SK-N-SH (cell line): ENCODE measurements at regions not wholly inside any gene's neighbourhood (a gene's known extent, or its start where the extent isn't known, plus 50 kb on each side); places are given as distances from the start of the nearest gene placed in this dataset.

Experiments used
- CTCF ChIA-PET: fragments of 300-600, 350-600 bp; formaldehyde crosslinking; extraction: SDS; loops from one replicate; lab custom pipeline; 2021; lab: Yijun Ruan, JAX
- POLR2A ChIA-PET: fragments of 350-600 bp; sonication (Branson Sonifier 250); formaldehyde crosslinking; extraction: SDS; loops from one replicate; lab custom pipeline; 2020; ENCODE audit warnings: antibody characterized with exemption, inconsistent platforms; lab: Yijun Ruan, JAX
- DNase-seq: peaks from one replicate; pipeline ENCODE4 v3.0.0; 2012
- H2AFZ ChIP-seq: fragments of 200-600 bp; sonication (generic); 2 replicates; pipeline ENCODE4 v1.8.1; 2016; ENCODE audit warnings: antibody characterized with exemption, mild to moderate bottlenecking, low read depth
- H3F3A ChIP-seq: fragments of 200-600 bp; sonication (generic); replicated peaks from 2 replicates; pipeline ENCODE3; 2016; ENCODE audit warnings: antibody characterized with exemption, mild to moderate bottlenecking; ENCODE audit not compliant: insufficient read depth
- H3K27ac ChIP-seq, 2 experiments: fragments of 200-500 bp in 1 of 2; fragments of 200-600 bp in 1 of 2; sonication (Bioruptor generic) in 1 of 2; sonication (generic), shearing (Covaris generic) in 1 of 2; 2 replicates each; pipeline versions ENCODE4 v1.5.1 to v1.6.1; 2014 to 2016; ENCODE audit warnings: low read depth in 2 of 2, inconsistent platforms in 1 of 2, low read length in 1 of 2, mild to moderate bottlenecking in 1 of 2, mixed read lengths in 1 of 2
- H3K27me3 ChIP-seq: fragments of 200-600 bp; sonication (generic), shearing (Covaris generic); 2 replicates; pipeline ENCODE4 v1.6.1; 2016; ENCODE audit warnings: mixed run types; ENCODE audit not compliant: insufficient read depth
- H3K36me3 ChIP-seq, 2 experiments: fragments of 200-500 bp in 1 of 2; fragments of 200-600 bp in 1 of 2; sonication (Bioruptor generic) in 1 of 2; sonication (generic) in 1 of 2; replicated peaks in 1 of 2; 2 replicates each; pipeline versions ENCODE3 to v1.5.1; 2014 to 2016; ENCODE audit warnings: low read length in 1 of 2, mild to moderate bottlenecking in 1 of 2; ENCODE audit not compliant: insufficient read depth in 2 of 2, control insufficient read depth in 1 of 2
- H3K4me1 ChIP-seq, 2 experiments: fragments of 200-500 bp in 1 of 2; fragments of 200-600 bp in 1 of 2; sonication (Bioruptor generic) in 1 of 2; sonication (generic), shearing (Covaris generic) in 1 of 2; 2 replicates each; pipeline versions ENCODE4 v1.5.1 to v1.6.1; 2014 to 2016; ENCODE audit warnings: low read depth in 1 of 2, low read length in 1 of 2, mixed run types in 1 of 2; ENCODE audit not compliant: insufficient read depth in 2 of 2, control insufficient read depth in 1 of 2
- H3K4me2 ChIP-seq: fragments of 200-600 bp; sonication (generic), shearing (Covaris generic); 2 replicates; pipeline ENCODE4 v1.6.1; 2017; ENCODE audit warnings: mixed run types
- H3K4me3 ChIP-seq, 2 experiments: fragments of 200-500 bp in 1 of 2; fragments of 200-600 bp in 1 of 2; sonication (Bioruptor generic) in 1 of 2; sonication (generic), shearing (Covaris generic) in 1 of 2; 2 replicates each; pipeline versions ENCODE4 v1.5.1 to v1.8.1; 2014 to 2016; ENCODE audit warnings: low read depth in 2 of 2, inconsistent platforms in 1 of 2, low read length in 1 of 2, mild to moderate bottlenecking in 1 of 2, mixed read lengths in 1 of 2, moderate library complexity in 1 of 2
- H3K79me2 ChIP-seq: fragments of 200-600 bp; sonication (generic); 2 replicates; pipeline ENCODE4 v1.8.1; 2017; ENCODE audit warnings: mild to moderate bottlenecking; ENCODE audit not compliant: insufficient read depth
- H3K9ac ChIP-seq: fragments of 200-600 bp; sonication (generic); 2 replicates; pipeline ENCODE4 v1.6.1; 2017; ENCODE audit warnings: mixed run types
- H3K9me2 ChIP-seq: fragments of 200-600 bp; sonication (generic); 2 replicates; pipeline ENCODE4 v1.6.1; 2017; ENCODE audit warnings: mixed run types
- H3K9me3 ChIP-seq: fragments of 200-600 bp; sonication (generic); 2 replicates; pipeline ENCODE4 v1.6.1; 2017; ENCODE audit warnings: mixed run types, mild to moderate bottlenecking, moderate library complexity
- H4K20me1 ChIP-seq: fragments of 200-600 bp; sonication (generic); 2 replicates; pipeline ENCODE4 v1.6.1; 2017; ENCODE audit warnings: mild to moderate bottlenecking, mixed run types; ENCODE audit not compliant: insufficient read depth
- ELF1 ChIP-seq: IDR thresholded peaks from 2 replicates; pipeline ENCODE4 v1.4.0; 2012
- EZH2phosphoT487 ChIP-seq: fragments of 200-600 bp; sonication (generic); IDR thresholded peaks from 2 replicates; pipeline ENCODE4 v1.6.1; 2017; ENCODE audit warnings: low read depth, mixed run types, mild to moderate bottlenecking, antibody characterized with exemption, moderate library complexity, borderline replicate concordance
- FOXM1 ChIP-seq: IDR thresholded peaks from 2 replicates; pipeline ENCODE4 v1.4.0; 2012; ENCODE audit warnings: low read depth, mild to moderate bottlenecking
- IRF3 ChIP-seq: fragments of 150-350 bp; IDR thresholded peaks from 2 replicates; pipeline ENCODE4 v1.6.1; 2016; ENCODE audit warnings: mild to moderate bottlenecking, low read depth, low read length
- JUND ChIP-seq: IDR thresholded peaks from 2 replicates; pipeline ENCODE4 v1.4.0; 2012
- MXI1 ChIP-seq: IDR thresholded peaks from 2 replicates; pipeline ENCODE4 v1.6.1; 2012; ENCODE audit warnings: mild to moderate bottlenecking, low read depth, low read length, improper control_type of control experiment
- NFIC ChIP-seq: IDR thresholded peaks from 2 replicates; pipeline ENCODE4 v1.4.0; 2012; ENCODE audit warnings: borderline replicate concordance
- RAD21 ChIP-seq: IDR thresholded peaks from 2 replicates; pipeline ENCODE4 v1.6.1; 2012; ENCODE audit warnings: mild to moderate bottlenecking, low read length
- RFX5 ChIP-seq: IDR thresholded peaks from 2 replicates; pipeline ENCODE4 v1.6.1; 2012; ENCODE audit warnings: mild to moderate bottlenecking, improper control_type of control experiment, low read length
- SIN3A ChIP-seq: IDR thresholded peaks from 2 replicates; pipeline ENCODE4 v1.6.1; 2012; ENCODE audit warnings: low read depth, mild to moderate bottlenecking, low read length, moderate library complexity, borderline replicate concordance
- TAF1 ChIP-seq: IDR thresholded peaks from 2 replicates; pipeline ENCODE4 v1.6.1; 2012; ENCODE audit warnings: low read depth, mild to moderate bottlenecking, low read length, moderate library complexity, borderline replicate concordance
- TCF12 ChIP-seq: IDR thresholded peaks from 2 replicates; pipeline ENCODE4 v1.4.0; 2012
- TEAD4 ChIP-seq: IDR thresholded peaks from 2 replicates; pipeline ENCODE4 v1.4.0; 2012; ENCODE audit warnings: mild to moderate bottlenecking, borderline replicate concordance; ENCODE audit not compliant: insufficient read depth
- ZBTB33 ChIP-seq: IDR thresholded peaks from 2 replicates; pipeline ENCODE4 v1.4.0; 2012; ENCODE audit warnings: low read depth, borderline replicate concordance
- WGBS: methylation state at CpG from one replicate; pipeline ENCODE4 v1.1.6; 2017; ENCODE audit warnings: low lambda C conversion rate; 5-methylcytosine and 5-hydroxymethylcytosine counted together
- TF ChIP-seq, protein P1 (sequence below): IDR thresholded peaks from 2 replicates; pipeline ENCODE4 v1.4.0; 2012; ENCODE audit warnings: low read depth, borderline replicate concordance
- TF ChIP-seq, protein P2 (sequence below): IDR thresholded peaks from 2 replicates; pipeline ENCODE4 v1.6.1; 2012; ENCODE audit warnings: mild to moderate bottlenecking, low read depth, low read length, moderate library complexity
- TF ChIP-seq, protein P3 (sequence below): fragments of 150-350 bp; IDR thresholded peaks from 2 replicates; pipeline ENCODE4 v1.6.1; 2017; ENCODE audit warnings: antibody characterized with exemption, low read length, low read depth, borderline replicate concordance

DNA sequence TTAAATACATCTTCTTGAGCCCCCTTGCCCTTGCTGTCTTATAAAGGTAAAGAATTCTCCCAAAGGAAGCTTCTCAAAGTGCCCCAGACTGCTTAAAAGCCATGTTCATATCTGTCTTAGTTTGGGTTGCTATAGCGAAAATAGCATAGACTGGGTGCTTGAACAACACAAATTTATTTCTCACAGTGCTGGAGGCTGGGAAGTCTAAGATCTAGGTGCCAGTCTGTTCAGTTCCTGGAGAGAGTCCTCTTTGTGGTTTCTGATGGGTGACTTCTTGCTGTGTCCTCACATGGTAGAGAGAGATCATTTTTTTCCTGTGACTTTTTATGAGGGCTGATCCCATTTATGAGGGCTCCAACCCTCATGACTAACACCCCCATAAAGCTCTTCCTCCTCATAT lies 486.7 kb upstream of the ADAMTS16 start:
- H4K20me1 ChIP-seq: no peaks in the 10 kb centered on the region
- no peak overlapping the region for H3K9ac ChIP-seq
- ChIA-PET POLR2A (no interaction called here), CTCF (no interaction called here)
- no peaks in the 10 kb centered on the region for H3K9me2 ChIP-seq
- 0% methylated on average over 1 of the region's 1 CpG for WGBS
- no peak for TF ChIP-seq FOXM1
- no peak for TF ChIP-seq MXI1
- TF ChIP-seq, protein P1, sequence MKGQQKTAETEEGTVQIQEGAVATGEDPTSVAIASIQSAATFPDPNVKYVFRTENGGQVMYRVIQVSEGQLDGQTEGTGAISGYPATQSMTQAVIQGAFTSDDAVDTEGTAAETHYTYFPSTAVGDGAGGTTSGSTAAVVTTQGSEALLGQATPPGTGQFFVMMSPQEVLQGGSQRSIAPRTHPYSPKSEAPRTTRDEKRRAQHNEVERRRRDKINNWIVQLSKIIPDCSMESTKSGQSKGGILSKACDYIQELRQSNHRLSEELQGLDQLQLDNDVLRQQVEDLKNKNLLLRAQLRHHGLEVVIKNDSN: no peak
- TF ChIP-seq TAF1: no peak
- no peak for TF ChIP-seq RAD21
- no peak for TF ChIP-seq SIN3A
- no peak for TF ChIP-seq RFX5
- TF ChIP-seq NFIC: no peak
- no peak overlapping the region for H3K27ac ChIP-seq
- no peaks in the 10 kb centered on the region for H3K79me2 ChIP-seq
- no peak overlapping the region for H3K4me2 ChIP-seq
- no peaks in the 10 kb centered on the region for H3K4me1 ChIP-seq
- no peak overlapping the region for H3K4me3 ChIP-seq
- no peaks in the 10 kb centered on the region for H3K9me3 ChIP-seq
- peaks cover 8% of the 10 kb centered on the region; the same call in 1 of the 2 replicates for H3K27me3 ChIP-seq
- H3K36me3 ChIP-seq: no peaks in the 10 kb centered on the region
- no peak overlapping the region for H2AFZ ChIP-seq
- DNase-seq: no peak
- H3F3A ChIP-seq: no peaks in the 10 kb centered on the region

GRCh38 chr5:4659851-4660250 lies 480.3 kb upstream of the ADAMTS16 start:
- TF ChIP-seq TCF12: no peak
- TF ChIP-seq RFX5: no peak
- TF ChIP-seq, protein P1: no peak
- no peak for TF ChIP-seq RAD21
- TF ChIP-seq ELF1: no peak
- TF ChIP-seq TAF1: no peak
- no peak for TF ChIP-seq EZH2phosphoT487
- TF ChIP-seq IRF3: no peak
- no peak for TF ChIP-seq ZBTB33
- TF ChIP-seq, protein P2, sequence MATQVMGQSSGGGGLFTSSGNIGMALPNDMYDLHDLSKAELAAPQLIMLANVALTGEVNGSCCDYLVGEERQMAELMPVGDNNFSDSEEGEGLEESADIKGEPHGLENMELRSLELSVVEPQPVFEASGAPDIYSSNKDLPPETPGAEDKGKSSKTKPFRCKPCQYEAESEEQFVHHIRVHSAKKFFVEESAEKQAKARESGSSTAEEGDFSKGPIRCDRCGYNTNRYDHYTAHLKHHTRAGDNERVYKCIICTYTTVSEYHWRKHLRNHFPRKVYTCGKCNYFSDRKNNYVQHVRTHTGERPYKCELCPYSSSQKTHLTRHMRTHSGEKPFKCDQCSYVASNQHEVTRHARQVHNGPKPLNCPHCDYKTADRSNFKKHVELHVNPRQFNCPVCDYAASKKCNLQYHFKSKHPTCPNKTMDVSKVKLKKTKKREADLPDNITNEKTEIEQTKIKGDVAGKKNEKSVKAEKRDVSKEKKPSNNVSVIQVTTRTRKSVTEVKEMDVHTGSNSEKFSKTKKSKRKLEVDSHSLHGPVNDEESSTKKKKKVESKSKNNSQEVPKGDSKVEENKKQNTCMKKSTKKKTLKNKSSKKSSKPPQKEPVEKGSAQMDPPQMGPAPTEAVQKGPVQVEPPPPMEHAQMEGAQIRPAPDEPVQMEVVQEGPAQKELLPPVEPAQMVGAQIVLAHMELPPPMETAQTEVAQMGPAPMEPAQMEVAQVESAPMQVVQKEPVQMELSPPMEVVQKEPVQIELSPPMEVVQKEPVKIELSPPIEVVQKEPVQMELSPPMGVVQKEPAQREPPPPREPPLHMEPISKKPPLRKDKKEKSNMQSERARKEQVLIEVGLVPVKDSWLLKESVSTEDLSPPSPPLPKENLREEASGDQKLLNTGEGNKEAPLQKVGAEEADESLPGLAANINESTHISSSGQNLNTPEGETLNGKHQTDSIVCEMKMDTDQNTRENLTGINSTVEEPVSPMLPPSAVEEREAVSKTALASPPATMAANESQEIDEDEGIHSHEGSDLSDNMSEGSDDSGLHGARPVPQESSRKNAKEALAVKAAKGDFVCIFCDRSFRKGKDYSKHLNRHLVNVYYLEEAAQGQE: no peak
- TF ChIP-seq, protein P3, sequence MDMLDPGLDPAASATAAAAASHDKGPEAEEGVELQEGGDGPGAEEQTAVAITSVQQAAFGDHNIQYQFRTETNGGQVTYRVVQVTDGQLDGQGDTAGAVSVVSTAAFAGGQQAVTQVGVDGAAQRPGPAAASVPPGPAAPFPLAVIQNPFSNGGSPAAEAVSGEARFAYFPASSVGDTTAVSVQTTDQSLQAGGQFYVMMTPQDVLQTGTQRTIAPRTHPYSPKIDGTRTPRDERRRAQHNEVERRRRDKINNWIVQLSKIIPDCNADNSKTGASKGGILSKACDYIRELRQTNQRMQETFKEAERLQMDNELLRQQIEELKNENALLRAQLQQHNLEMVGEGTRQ: no peak
- TF ChIP-seq TEAD4: no peak
- TF ChIP-seq JUND: no peak
- no peak for TF ChIP-seq FOXM1
- Histone ChIP-seq H3K27ac (no peak overlapping the region), H4K20me1 (no peaks in the 10 kb centered on the region), H2AFZ (peak overlapping the region; percentile 47; the same call in 1 of the 2 replicates), H3K4me2 (no peak overlapping the region), H3K27me3 (no peaks in the 10 kb centered on the region), H3K79me2 (no peaks in the 10 kb centered on the region), H3K9me2 (no peaks in the 10 kb centered on the region), H3K4me1 (no peaks in the 10 kb centered on the region), H3K9me3 (no peaks in the 10 kb centered on the region), H3F3A (no peaks in the 10 kb centered on the region), H3K36me3 (no peaks in the 10 kb centered on the region), H3K9ac (no peak overlapping the region), H3K4me3 (no peak overlapping the region)
- ChIA-PET CTCF (no interaction called here), POLR2A (interaction anchor here (0.6 kb wide), 1 partner anchor 1958 kb away, joined by 3 read pairs; no protein-coding TSS in a partner anchor)
- 0% methylated on average over 1 of the region's 1 CpG for WGBS
- DNase-seq: no peak
